ENCODE measurements at regions not wholly inside any gene's neighbourhood (a gene's known extent, or its start where the extent isn't known, plus 50 kb on each side); places are given as distances from the start of the nearest gene placed in this dataset.

DNA sequence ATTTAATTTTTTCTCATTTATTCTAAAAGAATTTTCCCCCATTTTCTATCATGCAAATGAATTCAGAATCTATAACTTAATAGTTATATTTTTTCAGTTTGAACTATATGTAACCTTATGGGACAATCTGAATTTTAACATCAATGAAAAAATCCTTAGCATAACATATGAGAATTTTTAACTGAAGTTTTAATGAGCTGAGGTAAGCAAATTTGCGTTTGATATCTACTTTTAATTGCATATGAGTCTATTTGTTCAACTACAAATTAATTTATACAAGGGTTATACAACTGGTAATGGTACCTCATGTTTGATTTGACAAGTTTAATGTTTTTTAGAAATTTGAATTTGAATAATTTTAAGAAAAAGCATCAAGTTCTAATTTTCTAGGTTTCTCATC is 384.4 kb upstream of the PCDH9 start:
- no peak for TF ChIP-seq NR3C1 (IDR thresholded peaks at IDR 0.05)
- no peak for TF ChIP-seq TFCP2L1 (CRISPR knock-in tag; IDR thresholded peaks at IDR 0.05)
- peak; percentile 37 for TF ChIP-seq MAFK (IDR thresholded peaks at IDR 0.05; ENCODE audit: partially characterized antibody)
- TF ChIP-seq EP300 (IDR thresholded peaks at IDR 0.05) = no peak
- ATAC-seq (no peak), DNase-seq (ENCODE audit: low read depth in 1 of 2, low spot score in 1 of 2) (no peak), FAIRE-seq (no peak)
- 16% methylated on average over 1 of the region's 1 CpG for WGBS (ENCODE audit: missing lambda C conversion rate)
- H3K27ac ChIP-seq = no peak overlapping the region
- POLR2A ChIA-PET = no interaction called here
- no peak overlapping the region for H3K4me2 ChIP-seq
- no peak overlapping the region for H3K4me3 ChIP-seq
- H3K4me1 ChIP-seq = peaks cover 1% of the 10 kb centered on the region; the same call in 1 of the 3 replicates
- CTCF ChIA-PET = no interaction called here
- H3K9me3 ChIP-seq = no peaks in the 10 kb centered on the region

DNA sequence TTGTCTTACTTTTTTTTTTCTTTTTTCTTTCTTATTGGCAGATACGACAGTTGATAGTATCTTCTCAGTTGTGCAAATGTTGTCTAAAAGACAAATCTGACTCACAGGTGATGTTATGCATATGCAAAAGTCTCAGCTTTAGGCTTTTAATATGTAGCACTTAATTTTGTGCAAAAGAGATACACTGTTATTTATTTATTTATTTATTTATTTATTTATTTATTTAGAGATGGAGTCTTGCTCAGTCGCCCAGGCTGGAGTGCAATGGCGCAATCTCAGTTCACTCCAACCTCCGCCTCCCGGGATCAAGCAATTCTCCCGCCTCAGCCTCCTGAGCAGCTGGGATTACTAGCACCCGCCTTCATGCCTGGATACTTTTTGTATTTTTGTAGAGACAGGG is 383.9 kb upstream of the PCDH9 start:
- no peak overlapping the region for H3K27ac ChIP-seq

DNA sequence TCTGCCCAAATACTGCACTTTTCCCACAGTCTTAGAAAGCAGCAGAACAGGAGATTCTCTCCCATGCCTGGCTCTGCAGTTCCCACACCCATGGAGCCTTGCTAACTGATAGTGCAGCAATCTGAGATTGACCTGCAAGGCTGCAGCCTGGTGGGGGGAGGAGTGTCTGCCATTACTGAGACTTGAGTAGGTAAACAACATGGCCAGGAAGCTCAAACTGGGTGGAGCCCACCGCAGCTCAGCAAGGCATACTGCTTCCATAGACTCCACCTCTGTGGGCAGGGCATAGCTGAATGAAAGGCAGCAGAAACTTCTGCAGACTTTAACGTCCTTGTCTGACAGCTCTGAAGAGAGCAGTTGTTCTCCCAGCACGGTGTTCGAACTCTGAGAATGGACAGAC is 358.5 kb upstream of the PCDH9 start:
- POLR2A ChIA-PET = no interaction called here
- TF ChIP-seq GATA3 (IDR thresholded peaks at IDR 0.05; ENCODE audit: borderline replicate concordance) (no peak), CHD2 (IDR thresholded peaks at IDR 0.05; ENCODE audit: low read length, partially characterized antibody) (no peak), RFX5 (IDR thresholded peaks at IDR 0.05) (no peak), ATOH8 (CRISPR knock-in tag; IDR thresholded peaks at IDR 0.05; ENCODE audit: low read depth) (no peak), TFCP2L1 (CRISPR knock-in tag; IDR thresholded peaks at IDR 0.05) (no peak), CEBPB (IDR thresholded peaks at IDR 0.05) (no peak), EHF (CRISPR knock-in tag; IDR thresholded peaks at IDR 0.05) (no peak), CBX8 (IDR thresholded peaks at IDR 0.05) (no peak), RAD21 (conservative IDR thresholded peaks at IDR 0.05 in 1 of 2, IDR thresholded peaks at IDR 0.05 in 1 of 2) (no peak), BHLHE40 (IDR thresholded peaks at IDR 0.05; ENCODE audit: low read depth, low read length) (no peak), HOXB13 (CRISPR knock-in tag; IDR thresholded peaks at IDR 0.05; ENCODE audit: low read depth) (no peak)
- TF ChIP-seq, protein P1, sequence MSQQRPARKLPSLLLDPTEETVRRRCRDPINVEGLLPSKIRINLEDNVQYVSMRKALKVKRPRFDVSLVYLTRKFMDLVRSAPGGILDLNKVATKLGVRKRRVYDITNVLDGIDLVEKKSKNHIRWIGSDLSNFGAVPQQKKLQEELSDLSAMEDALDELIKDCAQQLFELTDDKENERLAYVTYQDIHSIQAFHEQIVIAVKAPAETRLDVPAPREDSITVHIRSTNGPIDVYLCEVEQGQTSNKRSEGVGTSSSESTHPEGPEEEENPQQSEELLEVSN (IDR thresholded peaks at IDR 0.05; ENCODE audit: borderline replicate concordance, low read depth) = no peak
- TF ChIP-seq, protein P2, sequence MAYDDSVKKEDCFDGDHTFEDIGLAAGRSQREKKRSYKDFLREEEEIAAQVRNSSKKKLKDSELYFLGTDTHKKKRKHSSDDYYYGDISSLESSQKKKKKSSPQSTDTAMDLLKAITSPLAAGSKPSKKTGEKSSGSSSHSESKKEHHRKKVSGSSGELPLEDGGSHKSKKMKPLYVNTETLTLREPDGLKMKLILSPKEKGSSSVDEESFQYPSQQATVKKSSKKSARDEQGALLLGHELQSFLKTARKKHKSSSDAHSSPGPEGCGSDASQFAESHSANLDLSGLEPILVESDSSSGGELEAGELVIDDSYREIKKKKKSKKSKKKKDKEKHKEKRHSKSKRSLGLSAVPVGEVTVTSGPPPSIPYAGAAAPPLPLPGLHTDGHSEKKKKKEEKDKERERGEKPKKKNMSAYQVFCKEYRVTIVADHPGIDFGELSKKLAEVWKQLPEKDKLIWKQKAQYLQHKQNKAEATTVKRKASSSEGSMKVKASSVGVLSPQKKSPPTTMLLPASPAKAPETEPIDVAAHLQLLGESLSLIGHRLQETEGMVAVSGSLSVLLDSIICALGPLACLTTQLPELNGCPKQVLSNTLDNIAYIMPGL (CRISPR knock-in tag; IDR thresholded peaks at IDR 0.05; ENCODE audit: borderline replicate concordance) = no peak

More for the DNA sequence above, 383.9 kb upstream of the PCDH9 start:
- CTCF ChIA-PET = no interaction called here
- 68% methylated on average over 7 of the region's 7 CpGs for WGBS (ENCODE audit: missing lambda C conversion rate)
- no peaks in the 10 kb centered on the region for H3K4me1 ChIP-seq
- no peak overlapping the region for H3K4me3 ChIP-seq
- no peak for FAIRE-seq
- no peak for ATAC-seq
- POLR2A ChIA-PET = no interaction called here
- no peak overlapping the region for H3K4me2 ChIP-seq
- no peaks in the 10 kb centered on the region for H3K9me3 ChIP-seq
- TF ChIP-seq POLR2AphosphoS2 (conservative IDR thresholded peaks at IDR 0.05; ENCODE audit: low read length) = no peak
- TF ChIP-seq ZC3H11A (IDR thresholded peaks at IDR 0.05) = 0 out of 2 replicates have a peak, but pooled peaks have one; percentile 6
- DNase-seq (ENCODE audit: low read depth in 1 of 2, low spot score in 1 of 2) = no peak

GRCh38 chr13:67577361-67577760 is 347.2 kb upstream of the PCDH9 start:
- Histone ChIP-seq H3K9me3 (no peaks in the 10 kb centered on the region), H3K4me1 (no peaks in the 10 kb centered on the region), H3K4me2 (no peak overlapping the region), H3K4me3 (no peak overlapping the region), H3K27ac (no peak overlapping the region)
- DNase-seq (ENCODE audit: low read depth in 1 of 2, low spot score in 1 of 2) (no peak), FAIRE-seq (no peak), ATAC-seq (no peak)
- CTCF ChIA-PET = no interaction called here
- POLR2A ChIA-PET = no interaction called here
- 11% methylated on average over 1 of the region's 1 CpG for WGBS (ENCODE audit: missing lambda C conversion rate)
- TF ChIP-seq, protein P1 (IDR thresholded peaks at IDR 0.05; ENCODE audit: borderline replicate concordance, low read depth) = no peak
- TF ChIP-seq CHD2 (IDR thresholded peaks at IDR 0.05; ENCODE audit: low read length, partially characterized antibody) = no peak
- no peak for TF ChIP-seq FOXS1 (CRISPR knock-in tag; IDR thresholded peaks at IDR 0.05)
- TF ChIP-seq ELK1 (IDR thresholded peaks at IDR 0.05; ENCODE audit: low read depth, low read length) = no peak
- no peak for TF ChIP-seq POLR2AphosphoS2 (conservative IDR thresholded peaks at IDR 0.05; ENCODE audit: low read length)
- TF ChIP-seq ZC3H11A (IDR thresholded peaks at IDR 0.05) = no peak

More for the DNA sequence above, 358.5 kb upstream of the PCDH9 start:
- DNase-seq (ENCODE audit: low read depth in 1 of 2, low spot score in 1 of 2) (no peak), ATAC-seq (no peak), FAIRE-seq (no peak)
- Histone ChIP-seq H3K27ac (no peak overlapping the region), H3K9me3 (no peaks in the 10 kb centered on the region), H3K4me1 (no peaks in the 10 kb centered on the region), H3K4me2 (no peak overlapping the region), H3K4me3 (no peak overlapping the region)
- CTCF ChIA-PET = no interaction called here
- WGBS (ENCODE audit: missing lambda C conversion rate) = 0% methylated on average over 3 of the region's 4 CpGs
